K562 (cell line): ENCODE measurements at regions not wholly inside any gene's neighbourhood (a gene's known extent, or its start where the extent isn't known, plus 50 kb on each side); places are given as distances from the start of the nearest gene placed in this dataset.

Experiments
- ATF1 ChIP-seq, 2 experiments: fragments of 450-650 bp in 1 of 2; IDR thresholded peaks; 2 replicates each; pipeline ENCODE4 v1.6.1; 2016; ENCODE audit warnings: missing compliant biosample characterization in 1 of 2, missing genetic modification characterization in 1 of 2
- CTCF ChIP-seq, 3 experiments: IDR thresholded peaks in 2 of 3; conservative IDR thresholded peaks in 1 of 3; 2 replicates each; pipeline ENCODE4 v1.5.1; 2011 to 2012; ENCODE audit warnings: low read length in 3 of 3, mild to moderate bottlenecking in 3 of 3, control low read depth in 2 of 3, improper control_type of control experiment in 1 of 3, inconsistent platforms in 1 of 3, low read depth in 1 of 3, mixed read lengths in 1 of 3, moderate library complexity in 1 of 3; ENCODE audit not compliant: insufficient read depth in 2 of 3
- EGR1 ChIP-seq: fragments of 450-650 bp; conservative IDR thresholded peaks from 2 replicates; pipeline ENCODE4 v1.6.1; 2017; ENCODE audit warnings: mild to moderate bottlenecking
- ELF4 ChIP-seq: fragments of 450-650 bp; formaldehyde crosslinking; IDR thresholded peaks from 2 replicates; pipeline ENCODE4 v1.4.0; 2022; ENCODE audit warnings: missing genetic modification characterization
- EP300 ChIP-seq: IDR thresholded peaks from 2 replicates; pipeline ENCODE4 v1.6.1; 2012; ENCODE audit warnings: low read length, improper control_type of control experiment
- KLF10 ChIP-seq: fragments of 250-450 bp; sonication (Bioruptor Pico); IDR thresholded peaks from 2 replicates; pipeline ENCODE4 v1.6.1; 2021; ENCODE audit warnings: matching md5 sums
- MEF2A ChIP-seq: IDR thresholded peaks from 2 replicates; pipeline ENCODE4 v1.6.1; 2011; ENCODE audit warnings: low read depth, mild to moderate bottlenecking, low read length, moderate library complexity; ENCODE audit not compliant: control insufficient read depth
- REST ChIP-seq, 2 experiments: fragments of 450-650 bp; formaldehyde crosslinking in 1 of 2; IDR thresholded peaks; 2 replicates each; pipeline versions ENCODE4 v1.4.0 to v1.6.1; 2014 to 2020; ENCODE audit warnings: mild to moderate bottlenecking in 2 of 2, borderline replicate concordance in 1 of 2, low read depth in 1 of 2
- RFX1 ChIP-seq: fragments of 450-650 bp; IDR thresholded peaks from 2 replicates; pipeline ENCODE4 v1.6.1; 2016; ENCODE audit warnings: mild to moderate bottlenecking, moderate library complexity
- SP2 ChIP-seq: IDR thresholded peaks from 2 replicates; pipeline ENCODE4 v1.6.1; 2011; ENCODE audit warnings: mild to moderate bottlenecking, low read depth, low read length, moderate library complexity; ENCODE audit not compliant: poor library complexity, severe bottlenecking; ENCODE audit errors: extremely low read depth
- ZFPM2 ChIP-seq: fragments of 250-450 bp; sonication (Bioruptor Pico); IDR thresholded peaks from 2 replicates; pipeline ENCODE4 v1.5.1; 2022; ENCODE audit warnings: mild to moderate bottlenecking
- ZNF41 ChIP-seq: fragments of 250-450 bp; sonication (Bioruptor Pico); conservative IDR thresholded peaks from 2 replicates; pipeline ENCODE4 v1.4.0; 2020; ENCODE audit warnings: mild to moderate bottlenecking
- TF ChIP-seq, protein P1 (sequence below): fragments of 150-350 bp; IDR thresholded peaks from 2 replicates; pipeline ENCODE4 v1.6.1; 2014; ENCODE audit warnings: low read depth, mild to moderate bottlenecking, low read length, borderline replicate concordance

DNA sequence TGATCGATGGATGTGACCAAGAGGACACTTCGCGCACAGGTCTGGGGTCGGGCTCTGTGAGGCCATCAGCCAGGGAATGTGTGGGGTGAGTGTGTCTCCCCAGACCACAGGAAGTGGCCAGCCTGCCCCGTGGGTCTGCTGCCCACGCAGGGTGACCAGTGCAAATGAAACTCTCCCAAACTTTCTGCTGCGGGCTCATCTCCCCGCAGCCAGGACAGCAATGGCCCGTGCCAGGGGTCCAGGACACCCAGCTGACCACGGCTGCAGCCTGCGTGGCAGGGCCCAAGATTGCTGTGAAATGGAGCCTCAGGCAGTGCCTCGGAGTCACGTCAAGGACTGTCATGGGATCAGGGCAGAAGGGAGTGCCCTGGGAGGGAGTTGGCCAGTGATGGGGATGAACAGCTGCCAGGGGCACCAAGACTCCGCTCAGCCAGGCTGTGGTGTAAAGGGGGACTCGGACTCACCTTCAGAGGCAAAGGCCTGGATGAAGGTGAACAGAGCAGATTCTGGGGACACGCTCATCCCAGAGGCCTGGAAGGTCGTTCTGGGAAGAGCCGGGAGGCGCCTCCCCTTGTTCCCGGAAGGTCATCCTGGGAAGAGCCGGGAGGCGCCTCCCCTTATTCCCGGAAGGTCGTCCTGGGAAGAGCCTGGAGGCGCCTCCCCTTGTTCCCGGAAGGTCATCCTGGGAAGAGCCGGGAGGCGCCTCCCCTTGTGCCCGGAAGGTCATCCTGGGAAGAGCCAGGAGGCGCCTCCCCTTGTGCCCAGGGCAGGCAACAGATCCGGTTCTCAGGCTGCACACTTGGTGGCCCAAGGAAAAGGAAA lies 252.6 kb downstream of the BRD1 start:
- TF ChIP-seq REST (IDR thresholded peaks at IDR 0.05; ENCODE audit: borderline replicate concordance) = no peak
- no peak for TF ChIP-seq REST (CRISPR knock-in tag; IDR thresholded peaks at IDR 0.05; ENCODE audit: low read depth)
- no peak for TF ChIP-seq CTCF (IDR thresholded peaks at IDR 0.05 in 2 of 3, conservative IDR thresholded peaks at IDR 0.05 in 1 of 3; ENCODE audit: insufficient read depth in 2 of 3, low read depth in 1 of 3, low read length in 3 of 3)
- TF ChIP-seq ZNF41 = no peak
- no peak for TF ChIP-seq EGR1
- no peak for TF ChIP-seq ELF4 (CRISPR knock-in tag)
- TF ChIP-seq, protein P1, sequence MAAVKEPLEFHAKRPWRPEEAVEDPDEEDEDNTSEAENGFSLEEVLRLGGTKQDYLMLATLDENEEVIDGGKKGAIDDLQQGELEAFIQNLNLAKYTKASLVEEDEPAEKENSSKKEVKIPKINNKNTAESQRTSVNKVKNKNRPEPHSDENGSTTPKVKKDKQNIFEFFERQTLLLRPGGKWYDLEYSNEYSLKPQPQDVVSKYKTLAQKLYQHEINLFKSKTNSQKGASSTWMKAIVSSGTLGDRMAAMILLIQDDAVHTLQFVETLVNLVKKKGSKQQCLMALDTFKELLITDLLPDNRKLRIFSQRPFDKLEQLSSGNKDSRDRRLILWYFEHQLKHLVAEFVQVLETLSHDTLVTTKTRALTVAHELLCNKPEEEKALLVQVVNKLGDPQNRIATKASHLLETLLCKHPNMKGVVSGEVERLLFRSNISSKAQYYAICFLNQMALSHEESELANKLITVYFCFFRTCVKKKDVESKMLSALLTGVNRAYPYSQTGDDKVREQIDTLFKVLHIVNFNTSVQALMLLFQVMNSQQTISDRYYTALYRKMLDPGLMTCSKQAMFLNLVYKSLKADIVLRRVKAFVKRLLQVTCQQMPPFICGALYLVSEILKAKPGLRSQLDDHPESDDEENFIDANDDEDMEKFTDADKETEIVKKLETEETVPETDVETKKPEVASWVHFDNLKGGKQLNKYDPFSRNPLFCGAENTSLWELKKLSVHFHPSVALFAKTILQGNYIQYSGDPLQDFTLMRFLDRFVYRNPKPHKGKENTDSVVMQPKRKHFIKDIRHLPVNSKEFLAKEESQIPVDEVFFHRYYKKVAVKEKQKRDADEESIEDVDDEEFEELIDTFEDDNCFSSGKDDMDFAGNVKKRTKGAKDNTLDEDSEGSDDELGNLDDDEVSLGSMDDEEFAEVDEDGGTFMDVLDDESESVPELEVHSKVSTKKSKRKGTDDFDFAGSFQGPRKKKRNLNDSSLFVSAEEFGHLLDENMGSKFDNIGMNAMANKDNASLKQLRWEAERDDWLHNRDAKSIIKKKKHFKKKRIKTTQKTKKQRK = no peak
- no peak for TF ChIP-seq ZFPM2 (CRISPR knock-in tag)
- no peak for TF ChIP-seq SP2
- no peak for TF ChIP-seq ATF1 (CRISPR knock-in tag; IDR thresholded peaks at IDR 0.05)
- no peak for TF ChIP-seq ATF1 (tag; IDR thresholded peaks at IDR 0.05)
- TF ChIP-seq EP300 = no peak
- TF ChIP-seq KLF10 (CRISPR knock-in tag) = no peak
- no peak for TF ChIP-seq MEF2A
- no peak for TF ChIP-seq RFX1
